Occipital lobe (tissue), 1 donor: ENCODE measurements at regions not wholly inside any gene's neighbourhood (a gene's known extent, or its start where the extent isn't known, plus 50 kb on each side); places are given as distances from the start of the nearest gene placed in this dataset.
A peak's percentile ranks its signal among the peaks of the same experiment; 100 is the strongest.
"Not testable (repeated sequence)": the region's sequence is repeated elsewhere in the genome, so short reads cannot be mapped to it uniquely, and the experiment has no call there.

Source experiments
- DNase-seq: peaks from one replicate; lab custom pipeline; 2025; lab: John Stamatoyannopoulos, UW

DNA sequence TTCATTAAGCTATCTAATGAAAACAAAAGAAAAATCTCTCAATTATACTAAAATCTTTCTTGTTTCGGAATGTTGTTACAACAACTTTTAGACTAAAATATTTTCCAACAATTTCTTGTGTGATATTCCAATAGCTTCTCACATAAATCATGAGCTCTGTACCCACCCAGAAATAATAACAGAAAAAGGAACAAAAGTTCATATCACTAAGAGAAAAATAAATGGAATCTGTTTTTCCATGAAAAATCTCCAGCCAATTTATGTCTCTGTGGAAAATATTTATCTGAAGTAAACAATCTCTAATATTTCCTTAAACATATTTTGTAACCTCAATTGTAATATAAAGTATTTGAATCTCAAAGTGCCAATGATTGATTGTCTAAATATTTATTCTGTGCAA is 628.6 kb upstream of the ANKRD30A start:
- no peak for DNase-seq

DNA sequence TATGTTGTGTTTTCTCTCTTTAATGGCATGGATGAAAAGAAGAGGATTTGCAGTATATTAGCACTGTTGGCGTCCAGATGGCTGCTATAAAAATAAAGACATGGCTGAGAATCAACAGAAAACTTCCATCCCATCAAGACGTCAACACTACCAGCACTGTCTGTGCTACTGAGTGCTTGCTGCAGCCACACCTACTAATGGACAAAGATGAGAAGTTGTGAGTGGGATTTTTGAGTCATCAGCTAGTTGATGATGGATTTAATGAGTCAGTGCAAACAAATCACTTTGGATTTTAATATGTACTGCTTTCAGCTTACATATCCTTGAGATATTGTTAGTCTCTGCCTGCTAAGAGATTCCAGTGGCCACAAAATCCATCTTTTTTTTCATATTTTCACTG is 631.0 kb upstream of the ANKRD30A start:
- peak; percentile 37 for DNase-seq

DNA sequence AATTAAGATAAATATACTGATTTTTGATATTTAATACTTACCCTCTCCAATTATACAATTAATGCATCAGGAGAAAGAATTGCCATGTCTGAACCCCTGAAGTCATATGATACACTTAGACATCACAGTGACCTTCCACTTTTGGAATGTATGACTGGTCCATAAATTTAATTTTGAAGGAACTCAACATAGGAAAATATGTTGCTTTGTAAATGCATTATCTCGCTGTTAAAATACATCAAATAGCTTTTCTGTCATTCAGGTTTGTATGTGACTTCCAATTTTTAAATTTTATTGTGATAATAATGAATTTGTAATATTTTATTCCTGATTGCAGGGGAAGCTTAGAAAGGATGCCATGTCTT is 631.9 kb upstream of the ANKRD30A start:
- no peak for DNase-seq

DNA sequence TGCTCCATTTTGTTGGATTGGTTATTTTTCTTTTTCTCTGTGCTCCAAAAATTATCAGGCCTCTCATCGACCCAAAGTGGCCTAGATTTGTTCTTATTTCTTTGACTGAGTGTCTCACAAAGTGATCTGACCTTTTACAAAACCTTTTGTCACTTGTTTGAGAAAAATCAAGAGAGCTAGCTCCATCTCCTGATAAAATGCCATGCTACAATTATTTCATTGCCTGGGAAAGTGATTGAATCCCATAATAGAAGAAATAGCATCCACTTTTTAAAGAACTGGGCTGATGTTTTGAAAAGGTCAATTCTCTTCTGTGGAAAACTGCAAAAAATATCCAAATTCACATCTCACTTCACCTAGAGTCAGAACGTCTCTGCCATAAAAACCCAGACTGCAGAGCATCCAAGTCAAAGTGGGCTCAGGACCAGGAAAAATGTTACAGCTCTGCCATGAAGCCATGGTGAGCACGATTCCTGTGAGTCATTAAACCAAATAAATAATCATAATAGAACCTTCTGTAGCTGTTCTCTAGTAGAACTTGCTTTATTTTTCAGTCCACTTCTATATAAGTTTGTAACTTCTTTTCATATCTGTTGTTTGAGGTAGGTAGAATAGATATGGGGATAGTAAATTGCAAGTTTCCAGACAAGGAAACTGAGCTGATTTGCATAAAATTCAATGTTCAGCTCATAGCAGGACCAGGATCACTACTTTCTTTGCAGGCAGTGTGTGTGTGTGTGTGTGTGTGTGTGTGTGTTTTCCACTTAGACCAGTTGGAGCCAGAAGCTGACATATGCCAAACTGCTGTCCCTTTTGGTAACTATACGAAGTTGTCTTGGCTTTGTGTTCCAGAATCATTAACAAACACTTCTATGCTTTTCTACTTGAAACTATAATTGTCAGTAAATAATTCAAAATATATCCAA is 632.5 kb upstream of the ANKRD30A start:
- no peak for DNase-seq

DNA sequence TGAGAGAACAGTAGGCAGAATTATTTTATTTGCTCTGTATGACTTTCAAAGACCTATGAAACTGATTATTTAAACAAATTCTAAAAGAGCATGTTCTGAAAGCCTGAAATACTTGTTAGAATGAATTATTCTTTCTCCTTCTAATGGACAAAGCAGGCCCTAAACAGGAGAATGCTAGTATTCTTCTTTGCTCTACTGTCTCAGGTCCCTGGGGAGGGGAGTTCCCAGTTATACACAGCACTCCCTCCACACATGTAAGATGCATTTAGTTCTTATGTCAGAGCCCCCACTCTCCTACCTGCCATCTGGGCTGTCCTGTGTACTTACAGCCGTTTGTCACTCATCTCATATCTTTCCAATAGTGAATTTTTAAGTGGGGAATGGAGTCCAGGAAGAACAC is 633.5 kb upstream of the ANKRD30A start:
- DNase-seq = no peak

DNA sequence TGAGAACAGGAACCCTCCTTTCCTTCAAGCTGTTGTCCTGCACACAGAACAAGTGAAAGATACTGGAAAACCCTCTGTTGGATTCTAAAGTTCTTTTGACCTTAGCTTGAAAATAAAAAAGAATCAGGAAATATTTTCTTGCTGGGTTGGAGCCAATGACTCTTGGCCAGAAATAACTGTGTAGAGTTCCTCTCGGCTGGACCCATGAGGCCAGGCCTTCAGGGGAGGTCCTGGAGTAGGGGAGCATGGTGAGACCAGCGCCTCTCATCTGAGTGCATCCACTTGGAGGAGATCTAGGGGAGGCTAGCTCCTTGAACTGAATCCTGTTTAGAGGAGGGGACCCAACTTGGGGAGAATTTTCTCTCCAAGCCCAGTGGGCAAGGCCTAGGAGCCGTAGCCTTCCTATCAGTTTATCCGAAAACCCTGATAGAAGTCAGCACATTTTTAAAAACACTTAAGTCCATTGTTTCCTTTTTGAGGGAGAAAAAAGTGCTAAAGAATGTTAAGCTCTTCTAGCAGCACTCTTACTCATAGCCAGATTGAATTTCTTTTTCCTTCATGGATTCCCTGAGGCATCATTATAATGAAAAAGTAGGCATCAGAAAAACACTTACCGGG is 635.7 kb upstream of the ANKRD30A start:
- DNase-seq = no peak

DNA sequence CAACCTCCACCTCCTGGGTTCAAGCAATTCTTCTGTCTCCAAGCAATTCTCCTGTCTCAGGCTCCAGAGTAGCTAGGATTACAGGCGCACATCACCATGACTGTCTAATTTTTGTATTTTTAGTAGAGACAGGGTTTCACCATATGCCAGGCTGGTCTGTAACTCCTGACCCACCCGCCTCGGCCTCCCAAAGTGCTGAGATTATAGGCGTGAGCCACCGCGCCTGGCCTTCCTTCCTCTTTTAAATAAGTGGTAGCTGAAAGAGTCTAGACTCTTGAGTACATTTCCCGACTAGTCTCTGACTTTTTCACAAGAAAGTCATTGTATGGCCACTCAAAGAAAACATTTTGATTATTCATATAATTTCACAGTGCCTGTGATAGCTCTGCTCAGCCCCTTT is 636.2 kb upstream of the ANKRD30A start:
- no peak for DNase-seq

DNA sequence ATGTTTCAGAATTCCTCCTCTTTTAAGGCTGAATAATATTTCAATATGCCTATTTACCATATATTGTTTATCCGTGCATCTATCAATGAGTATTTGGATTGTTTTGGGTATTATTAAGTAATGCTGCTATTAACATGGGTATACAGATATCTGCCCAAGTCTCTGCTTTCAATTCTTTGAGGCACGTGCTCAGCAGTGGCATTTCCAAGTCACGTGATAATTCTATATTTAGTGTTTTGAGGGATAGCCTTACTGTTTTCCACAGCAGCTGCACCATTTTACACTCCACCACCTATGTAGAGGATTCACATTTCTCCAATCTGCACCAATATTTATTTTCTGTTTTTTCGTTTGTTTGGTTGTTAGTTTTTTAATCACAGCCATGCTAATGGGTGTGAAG is 636.8 kb upstream of the ANKRD30A start:
- no peak for DNase-seq

DNA sequence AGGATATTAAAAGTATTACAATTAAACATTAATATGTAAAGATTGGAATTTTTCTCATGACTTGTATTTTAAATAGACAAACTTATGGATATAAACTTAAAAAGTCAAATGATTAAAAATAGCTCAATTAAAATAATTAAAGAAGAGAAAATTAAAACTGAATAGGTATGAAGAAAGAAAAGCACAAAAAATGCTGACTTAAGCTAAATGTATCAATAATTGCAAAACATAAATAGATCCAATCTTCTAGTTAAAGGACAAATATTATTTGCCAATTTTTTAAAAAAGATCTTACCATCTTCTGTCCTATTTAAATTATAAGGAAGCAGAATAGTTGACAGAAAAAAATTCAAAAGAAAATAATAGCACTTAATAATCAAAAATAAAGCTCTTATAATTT is 646.3 kb upstream of the ANKRD30A start:
- no peak for DNase-seq

DNA sequence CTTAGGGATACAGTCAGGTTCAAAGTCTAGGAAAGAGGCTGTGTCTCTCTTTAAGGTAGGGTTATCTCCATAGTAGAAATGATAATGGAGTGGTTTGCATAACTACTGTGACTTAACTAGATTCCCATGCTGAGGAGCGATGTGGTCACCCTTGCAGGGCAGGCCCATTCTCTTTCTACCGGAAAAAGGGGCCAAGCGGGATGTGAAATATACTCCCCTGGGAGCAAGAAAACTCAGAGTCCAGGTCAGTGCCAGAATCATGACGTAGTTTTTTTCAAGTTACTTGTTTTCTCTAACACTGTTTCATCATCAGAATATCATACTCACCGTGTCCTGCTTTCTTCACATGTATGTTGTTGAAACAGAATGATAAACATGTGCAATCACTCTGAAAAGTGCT is 649.0 kb upstream of the ANKRD30A start:
- no peak for DNase-seq

DNA sequence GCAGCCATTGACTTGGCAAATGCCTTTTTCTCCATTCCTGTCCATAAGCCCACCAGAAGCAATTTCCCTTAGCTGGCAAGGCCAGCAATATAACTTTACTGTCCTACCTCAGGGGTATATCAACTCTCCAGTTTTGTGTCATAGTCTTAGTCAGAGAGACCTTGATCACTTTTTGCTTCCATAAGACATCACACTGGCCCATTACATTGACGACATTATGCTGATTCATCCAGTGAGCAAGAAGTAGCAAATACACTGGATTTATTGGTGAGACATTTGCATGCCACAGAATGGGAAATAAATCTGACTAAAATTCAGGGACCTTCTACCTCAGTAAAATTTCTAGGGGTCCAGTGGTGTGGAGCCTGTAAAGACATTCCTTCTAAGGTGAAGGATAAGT is 649.7 kb upstream of the ANKRD30A start:
- DNase-seq = no peak

DNA sequence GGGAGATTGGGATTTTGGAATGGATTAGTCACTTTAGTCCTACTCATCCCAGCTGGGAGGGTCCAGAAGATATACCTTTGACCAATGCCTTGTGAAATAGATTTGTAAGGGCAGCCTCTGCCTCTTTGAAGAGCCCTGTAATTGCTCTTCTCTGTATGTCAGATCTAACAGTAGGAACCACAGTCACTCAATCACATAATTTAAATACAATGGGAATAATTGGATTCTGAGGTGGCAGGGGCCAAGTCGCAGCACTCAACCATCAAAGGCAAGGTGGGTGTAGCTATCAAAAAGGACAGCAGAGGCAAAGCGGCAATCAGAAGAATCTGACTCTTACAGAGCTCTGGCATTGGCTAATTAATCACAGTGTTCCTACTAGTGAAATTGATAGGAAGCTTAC is 650.9 kb upstream of the ANKRD30A start:
- no peak for DNase-seq

DNA sequence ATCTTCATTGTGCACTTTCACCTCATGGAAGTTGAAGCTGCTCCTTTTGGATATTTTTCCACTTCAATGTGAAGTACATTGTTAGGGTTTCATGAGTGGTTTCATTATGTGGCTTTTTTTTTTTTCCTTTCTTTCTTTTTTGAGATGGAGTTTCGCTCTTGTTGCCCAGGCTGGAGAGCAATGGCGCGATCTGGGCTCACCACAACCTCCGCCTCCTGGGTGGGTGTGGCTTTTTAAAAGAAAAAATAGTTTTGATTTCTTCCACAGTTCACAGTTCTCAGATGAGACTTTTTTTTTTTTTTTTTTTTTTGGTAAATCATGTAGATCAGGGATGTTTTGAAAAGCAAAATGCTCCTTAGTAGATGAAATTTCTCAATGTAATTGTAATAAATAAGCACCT is 652.3 kb upstream of the ANKRD30A start:
- no peak for DNase-seq

DNA sequence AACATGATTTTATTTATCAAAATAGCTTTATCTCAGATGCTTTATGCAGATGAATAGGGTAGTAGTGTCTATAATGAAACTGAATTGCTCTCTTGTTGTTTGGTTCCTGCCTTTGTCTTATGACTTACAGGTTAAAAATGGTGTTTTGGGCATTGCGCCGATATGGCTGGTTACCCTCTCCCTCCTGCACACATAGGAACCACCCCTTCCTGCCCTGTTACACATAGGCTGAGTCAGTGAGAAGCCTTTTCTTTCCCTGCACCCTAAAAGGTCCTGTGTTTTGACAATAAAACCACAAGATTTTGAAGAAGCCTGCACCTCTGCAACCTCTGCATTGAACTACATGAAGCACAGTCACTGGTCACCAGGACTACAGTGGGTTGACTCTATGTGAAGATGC is 655.8 kb upstream of the ANKRD30A start:
- DNase-seq = no peak

DNA sequence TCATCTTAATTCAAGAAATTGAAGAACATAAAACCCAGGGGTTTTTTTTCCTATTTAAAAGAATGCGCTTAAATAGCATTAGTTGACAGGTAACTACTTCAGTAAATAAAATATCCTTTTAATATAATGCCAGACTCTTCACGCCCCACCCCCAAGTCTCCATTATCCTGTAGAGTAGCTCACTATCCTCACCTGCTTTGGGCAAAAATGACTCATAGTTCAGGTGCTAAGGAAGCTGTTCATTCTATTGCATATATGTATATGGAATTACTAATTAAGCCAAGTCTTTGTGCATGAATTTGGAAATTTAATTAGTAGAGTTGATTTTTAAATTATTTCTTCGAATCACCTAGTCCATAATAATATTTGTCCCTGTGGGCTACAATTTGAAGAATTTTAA is 656.8 kb upstream of the ANKRD30A start:
- no peak for DNase-seq

DNA sequence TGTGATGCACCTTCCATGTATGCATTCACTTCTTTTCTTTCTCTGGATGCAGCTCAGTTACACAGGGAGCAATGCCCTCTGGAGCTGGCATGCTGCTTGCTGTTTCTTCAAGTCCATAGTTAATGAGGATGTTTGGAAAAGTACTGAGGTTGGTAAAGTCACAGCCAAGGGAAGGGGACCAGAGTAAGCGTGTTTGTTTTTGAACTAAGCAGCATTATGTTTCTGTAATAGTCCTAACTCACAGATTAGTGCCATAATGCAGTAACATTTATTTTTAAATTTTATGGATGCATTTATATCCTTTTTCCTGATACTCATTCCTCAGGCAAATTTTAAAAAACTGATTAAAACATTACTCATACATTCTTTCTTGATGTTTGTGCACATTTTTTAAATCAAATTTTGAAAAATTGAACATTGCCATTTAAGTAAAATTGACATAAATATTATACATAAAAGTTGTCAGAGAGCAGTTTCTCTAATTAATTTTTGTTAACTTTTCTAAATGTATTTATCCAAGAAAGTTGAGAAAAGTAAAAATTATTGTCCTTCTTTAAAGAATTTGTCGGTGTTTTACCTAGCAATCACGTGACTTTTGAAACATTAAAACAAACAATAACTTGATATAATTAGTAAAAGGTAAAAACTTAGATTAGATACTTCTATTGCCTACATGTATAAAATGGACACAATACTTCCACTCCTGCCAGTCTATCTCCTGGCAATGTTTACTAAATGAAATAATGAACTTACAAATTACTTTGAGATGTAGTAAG is 659.6 kb upstream of the ANKRD30A start:
- no peak for DNase-seq

DNA sequence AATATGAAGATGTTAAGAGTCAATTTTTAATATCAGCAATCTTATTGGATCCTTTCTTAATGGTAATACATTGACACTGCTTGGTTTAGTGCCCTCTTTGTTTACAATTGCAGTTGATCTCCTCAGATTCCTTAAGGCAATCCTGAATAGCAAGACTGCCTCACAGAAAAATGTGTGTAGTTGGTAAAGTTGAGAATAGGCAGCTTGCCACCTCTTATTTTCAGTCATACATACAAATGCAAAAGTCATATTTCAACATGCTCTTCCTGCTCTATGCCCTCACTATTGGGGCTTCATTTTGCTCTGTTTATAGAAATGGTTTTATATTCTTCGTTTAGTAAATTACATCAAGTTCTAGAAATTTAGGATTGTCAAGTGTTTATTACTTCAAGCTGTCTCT is 661.1 kb upstream of the ANKRD30A start:
- DNase-seq = no peak

DNA sequence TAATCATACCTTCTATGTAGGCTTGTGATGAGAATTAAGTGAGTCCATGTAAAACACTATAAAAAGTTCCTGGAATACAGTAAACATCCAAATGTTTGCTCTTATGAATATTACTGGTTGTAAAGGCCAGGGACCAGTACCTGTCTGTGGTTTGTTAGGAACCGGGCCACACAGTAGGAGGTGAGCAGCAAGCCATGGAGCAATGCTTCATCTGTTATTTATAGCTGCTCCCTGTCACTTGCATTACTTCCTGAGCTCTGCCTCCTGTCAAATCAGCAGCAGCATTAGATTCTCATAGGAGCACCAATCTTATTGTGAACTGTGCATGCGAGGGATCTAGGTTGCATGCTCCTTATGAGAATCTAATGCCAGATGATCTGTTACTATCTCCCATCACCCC is 662.0 kb upstream of the ANKRD30A start:
- DNase-seq = no peak

DNA sequence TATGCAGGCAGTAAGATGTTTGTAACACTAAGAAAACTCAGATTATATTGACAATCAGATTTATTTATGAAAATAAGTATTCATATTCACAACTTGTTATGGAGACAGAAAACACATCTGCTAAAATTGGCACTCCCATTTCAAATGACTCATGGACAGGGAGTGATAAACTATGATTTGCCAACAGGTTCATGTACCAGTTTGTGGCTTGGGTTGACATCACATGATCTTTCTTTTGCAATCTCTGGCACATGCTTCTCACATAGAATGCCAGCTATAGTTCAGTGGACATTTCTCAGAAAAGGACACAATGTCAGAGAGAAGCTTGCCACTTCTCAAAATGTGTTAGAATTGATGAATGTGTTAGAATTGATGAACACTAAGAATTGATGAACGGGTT is 663.2 kb upstream of the ANKRD30A start:
- DNase-seq = no peak

DNA sequence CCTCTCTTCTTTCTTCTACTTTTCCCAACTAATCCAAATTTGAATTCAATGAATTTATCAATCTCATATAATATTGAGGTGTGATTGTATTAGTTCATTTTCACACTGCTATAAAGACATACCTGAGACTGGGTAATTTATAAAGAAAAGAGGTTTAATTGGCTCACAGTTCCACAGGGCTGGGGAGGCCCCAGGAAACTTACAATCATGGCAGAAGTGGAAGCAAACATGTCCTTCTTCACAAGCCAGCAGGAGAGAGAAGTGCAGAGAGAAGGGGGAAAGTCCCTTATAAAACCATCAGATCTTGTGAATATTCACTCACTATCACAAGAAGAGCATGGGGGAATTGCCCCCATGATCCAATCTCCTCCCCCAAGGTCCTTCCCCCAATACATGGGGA is 667.0 kb upstream of the ANKRD30A start:
- DNase-seq = not testable (repeated sequence)

DNA sequence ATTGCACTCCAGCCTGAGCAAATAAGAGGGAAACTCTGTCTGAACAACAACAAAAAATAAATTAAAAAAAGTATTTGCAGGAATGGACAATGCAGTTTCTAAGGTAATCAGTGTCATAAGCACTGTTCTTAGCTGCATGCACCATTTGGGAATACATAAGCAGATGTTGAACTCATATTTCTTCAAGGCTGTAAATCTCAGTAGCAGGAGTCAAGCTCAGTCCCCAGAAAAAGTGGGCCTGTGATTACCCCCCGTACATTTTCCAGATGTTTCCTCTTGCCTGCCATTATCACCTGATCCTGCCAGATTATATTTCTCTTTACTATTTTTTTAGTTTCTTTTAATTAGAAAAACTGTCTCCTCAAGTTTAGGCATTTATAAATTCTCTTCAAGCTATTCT is 667.6 kb upstream of the ANKRD30A start:
- DNase-seq = no peak

DNA sequence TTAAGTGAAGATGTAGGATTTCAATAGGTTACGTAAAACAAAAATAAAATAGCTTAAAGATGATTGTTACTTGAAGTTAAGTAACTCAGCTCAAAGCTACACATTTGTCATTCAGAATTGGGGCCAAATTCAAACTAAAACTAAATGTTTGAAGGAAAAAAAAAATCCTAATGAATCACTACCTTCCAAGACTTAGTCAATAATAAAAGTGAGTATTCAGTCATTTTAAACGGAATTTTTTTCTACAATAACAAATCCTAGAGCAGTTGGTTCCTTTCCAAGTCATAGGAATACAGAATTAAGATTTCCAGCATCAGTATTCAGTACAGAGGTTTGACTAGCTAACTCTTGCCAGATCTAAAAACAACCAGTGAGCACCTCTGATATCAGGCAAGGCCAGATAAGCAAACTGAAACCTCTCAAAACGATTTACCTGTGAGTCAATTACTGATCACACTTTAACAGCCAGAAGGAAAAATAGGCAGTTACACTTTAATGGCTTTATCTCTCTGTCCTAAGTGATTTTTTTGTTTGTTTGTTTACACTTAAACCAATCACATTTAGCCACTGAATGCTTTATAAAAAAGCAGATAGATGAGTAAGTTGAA is 669.8 kb upstream of the ANKRD30A start:
- no peak for DNase-seq
